K562 (cell line): ENCODE measurements at regions not wholly inside any gene's neighbourhood (a gene's known extent, or its start where the extent isn't known, plus 50 kb on each side); places are given as distances from the start of the nearest gene placed in this dataset.

ENCODE experiments used
- ATAC-seq: fragments of 200-7000 bp; cut with Tn5 transposase; 3 replicates; pipeline ENCODE4 v1.9.1; 2020; ENCODE audit warnings: moderate library complexity
- BruUV-seq: library from RNA; stranded (reverse); fragments of 400-500 nt; replicated peaks from 2 replicates; lab custom pipeline; 2021; lab: Mats Ljungman, UMichigan
- CTCF ChIA-PET: fragments of 300-600 bp; formaldehyde crosslinking; extraction: SDS; loops from one replicate; lab custom pipeline; 2021; ENCODE audit warnings: low intra/inter-chr PET ratio; lab: Yijun Ruan, JAX
- POLR2A ChIA-PET: fragments of 300-600, 350-650 bp; sonication (Branson Sonifier 250); formaldehyde crosslinking; extraction: SDS; loops from one replicate; lab custom pipeline; 2021; ENCODE audit warnings: antibody characterized with exemption, inconsistent platforms; lab: Yijun Ruan, JAX
- DNase-seq, 4 experiments: peaks; one replicate each; pipeline versions ENCODE4 v3.0.0 to v3.0.0-alpha.2; 2011 to 2018; ENCODE audit warnings: low spot score in 3 of 4, mixed read lengths in 3 of 4; ENCODE audit errors: extremely low read depth in 1 of 4
- FAIRE-seq: peaks from 2 replicates; lab custom pipeline; 2011; peaks lifted over from hg19 to GRCh38; lab: Jason Lieb, UNC
- H2AFZ ChIP-seq: 2 replicates; pipeline ENCODE4 v1.6.0; 2011; ENCODE audit warnings: low read depth, low read length, control low read depth, inconsistent platforms
- H3K27ac ChIP-seq: fragments of 200-600 bp; 3 replicates; pipeline ENCODE4 v1.8.0; 2011; ENCODE audit warnings: low read depth, mild to moderate bottlenecking, control low read depth, inconsistent platforms, low read length, moderate library complexity, mixed read lengths; ENCODE audit errors: extremely low read depth
- H3K27me3 ChIP-seq, 2 experiments: fragments of 300-600 bp in 1 of 2; 2 replicates in 1 of 2; 3 replicates in 1 of 2; pipeline versions ENCODE4 v1.6.0 to v1.8.0; 2011; ENCODE audit warnings: inconsistent platforms in 2 of 2, low read length in 2 of 2, mild to moderate bottlenecking in 1 of 2, mixed read lengths in 1 of 2, moderate library complexity in 1 of 2; ENCODE audit not compliant: control insufficient read depth in 2 of 2, insufficient read depth in 2 of 2
- H3K36me3 ChIP-seq: fragments of 300-600 bp; 3 replicates; pipeline ENCODE4 v1.8.0; 2011; ENCODE audit warnings: mild to moderate bottlenecking, low read length, inconsistent platforms; ENCODE audit not compliant: control insufficient read depth, insufficient read depth
- H3K4me1 ChIP-seq, 2 experiments: fragments of 200-600 bp in 1 of 2; replicated peaks in 1 of 2; 2 replicates in 1 of 2; 3 replicates in 1 of 2; pipeline versions ENCODE4 v1.5.1 to v1.8.0; 2011; ENCODE audit warnings: inconsistent platforms in 2 of 2, low read length in 2 of 2, mild to moderate bottlenecking in 1 of 2, mixed read lengths in 1 of 2, moderate library complexity in 1 of 2; ENCODE audit not compliant: control insufficient read depth in 2 of 2, insufficient read depth in 2 of 2
- H3K4me2 ChIP-seq: 2 replicates; pipeline ENCODE4 v1.6.1; 2011; ENCODE audit warnings: low read length, control low read depth, inconsistent platforms, mixed read lengths; ENCODE audit not compliant: insufficient read depth
- H3K4me3 ChIP-seq: fragments of 200-600 bp; sonication (generic), shearing (Covaris generic); 2 replicates; pipeline ENCODE4 v1.5.1; 2016; ENCODE audit warnings: control low read depth, inconsistent platforms
- H3K79me2 ChIP-seq: fragments of 200-600 bp; 3 replicates; pipeline ENCODE4 v1.8.0; 2011; ENCODE audit warnings: low read length, inconsistent platforms; ENCODE audit not compliant: control insufficient read depth, insufficient read depth
- H3K9ac ChIP-seq, 2 experiments: 2 replicates each; pipeline versions ENCODE4 v1.6.0 to v1.6.1; 2011; ENCODE audit warnings: low read depth in 2 of 2, low read length in 2 of 2, control low read depth in 1 of 2, inconsistent platforms in 1 of 2, mild to moderate bottlenecking in 1 of 2, mixed read lengths in 1 of 2; ENCODE audit not compliant: insufficient read depth in 1 of 2
- H3K9me1 ChIP-seq: one replicate; pipeline ENCODE4 v1.6.0; 2011; ENCODE audit warnings: inconsistent platforms, mild to moderate bottlenecking, low read length, moderate library complexity; ENCODE audit not compliant: control insufficient read depth, insufficient read depth
- H3K9me3 ChIP-seq: replicated peaks from 2 replicates; pipeline ENCODE4 v1.5.1; 2011; ENCODE audit warnings: low read depth, low read length, inconsistent platforms; ENCODE audit not compliant: control insufficient read depth, insufficient read depth
- H4K20me1 ChIP-seq: replicated peaks from 2 replicates; pipeline ENCODE4 v1.6.1; 2011; ENCODE audit warnings: low read length, inconsistent platforms, mixed read lengths; ENCODE audit not compliant: control insufficient read depth, insufficient read depth
- BRCA1 ChIP-seq, 2 experiments: fragments of 450-650 bp in 1 of 2; sonication (generic) in 1 of 2; formaldehyde crosslinking in 1 of 2; IDR thresholded peaks; 2 replicates each; pipeline versions ENCODE4 v1.5.0 to v1.6.1; 2017 to 2020; ENCODE audit warnings: mild to moderate bottlenecking in 1 of 2, missing genetic modification reagents in 1 of 2
- MAFF ChIP-seq: IDR thresholded peaks from 2 replicates; pipeline ENCODE4 v1.6.1; 2012; ENCODE audit warnings: low read length, improper control_type of control experiment
- MAFG ChIP-seq: fragments of 450-650 bp; conservative IDR thresholded peaks from 2 replicates; pipeline ENCODE4 v1.6.1; 2016; ENCODE audit warnings: missing genetic modification characterization, missing compliant biosample characterization
- RBM34 ChIP-seq: fragments of 200-400 bp; formaldehyde crosslinking; IDR thresholded peaks from 2 replicates; pipeline ENCODE4 v1.6.1; 2018; ENCODE audit warnings: low read length, borderline replicate concordance; ENCODE audit not compliant: insufficient read depth
- U2AF2 ChIP-seq: fragments of 200-400 bp; formaldehyde crosslinking; optimal IDR thresholded peaks from 2 replicates; pipeline ENCODE3; 2017; ENCODE audit warnings: low read depth, mild to moderate bottlenecking, low read length
- ZBTB40 ChIP-seq, 2 experiments: fragments of 450-650 bp in 1 of 2; sonication (generic) in 1 of 2; formaldehyde crosslinking in 1 of 2; IDR thresholded peaks; 2 replicates each; pipeline versions ENCODE4 v1.7.1 to v1.9.0; 2016 to 2022; ENCODE audit warnings: inconsistent platforms in 1 of 2, mild to moderate bottlenecking in 1 of 2, missing genetic modification reagents in 1 of 2
- ZNF121 ChIP-seq: sonication (generic); formaldehyde crosslinking; conservative IDR thresholded peaks from 2 replicates; pipeline ENCODE4 v1.8.0; 2022; ENCODE audit warnings: missing genetic modification reagents
- ZNF316 ChIP-seq: fragments of 450-650 bp; IDR thresholded peaks from 2 replicates; pipeline ENCODE4 v1.6.1; 2016
- WGBS: fragments of 100-300 bp; shearing (Covaris generic); methylation state at CpG from one replicate; pipeline ENCODE4 v1.1.6; 2016; ENCODE audit warnings: low coverage, mixed read lengths; ENCODE audit not compliant: insufficient coverage; ENCODE audit errors: missing lambda C conversion rate; 5-methylcytosine and 5-hydroxymethylcytosine counted together
- in situ Hi-C: fragments of 300-500 bp; cut with MboI; formaldehyde crosslinking; loops from 4 replicates; pipeline ENCODE4 v1.15.0; 2018; ENCODE audit warnings: inconsistent platforms, mixed read lengths
- intact Hi-C: fragments of 100-400 bp; cut with micrococcal nuclease; formaldehyde crosslinking; loops from 2 replicates; pipeline ENCODE4 v1.14.2; 2022

DNA sequence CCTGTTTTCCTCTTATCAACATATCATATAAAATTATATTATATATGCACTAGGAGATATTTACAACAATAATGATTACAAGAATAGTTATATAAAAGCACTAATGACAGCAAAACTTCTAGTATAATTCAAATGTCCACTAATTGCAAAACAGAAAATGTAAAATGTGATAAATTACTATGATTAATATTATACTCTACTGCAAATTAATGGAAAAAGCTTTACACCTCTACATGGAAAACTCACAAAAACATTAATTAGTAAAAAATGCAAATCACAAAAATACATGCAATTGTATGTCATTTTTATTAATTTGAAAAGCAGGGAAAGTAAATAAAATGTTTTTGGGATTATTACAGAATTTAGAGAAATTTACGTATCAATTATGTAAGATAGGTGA is 681.0 kb upstream of the PCDH20 start:
- Histone ChIP-seq H3K9me3 (no peaks in the 10 kb centered on the region), H3K4me2 (no peak overlapping the region), H3K27me3 (no peaks in the 10 kb centered on the region), H3K4me3 (no peak overlapping the region), H3K27ac (no peak overlapping the region), H3K9ac (no peak overlapping the region), H3K79me2 (no peaks in the 10 kb centered on the region), H4K20me1 (no peaks in the 10 kb centered on the region), H3K36me3 (no peaks in the 10 kb centered on the region), H2AFZ (no peak overlapping the region), H3K4me1 (no peaks in the 10 kb centered on the region), H3K9me1 (no peaks in the 10 kb centered on the region)
- ChIA-PET POLR2A (no interaction called here), CTCF (no interaction called here)
- FAIRE-seq, result no peak
- WGBS, result 0% methylated on average over 1 of the region's 1 CpG
- TF ChIP-seq U2AF2 (no peak), BRCA1 (IDR thresholded peaks at IDR 0.05) (peak; percentile 91; the same call in 1 of the 2 replicates), BRCA1 (CRISPR knock-in tag; IDR thresholded peaks at IDR 0.05) (no peak), RBM34 (no peak)
- no TSS peak for BruUV-seq
- DNase-seq, result no peak
- intact Hi-C loops, result no loop called here
- no peak for ATAC-seq
- in situ Hi-C loops, result no loop called here

DNA sequence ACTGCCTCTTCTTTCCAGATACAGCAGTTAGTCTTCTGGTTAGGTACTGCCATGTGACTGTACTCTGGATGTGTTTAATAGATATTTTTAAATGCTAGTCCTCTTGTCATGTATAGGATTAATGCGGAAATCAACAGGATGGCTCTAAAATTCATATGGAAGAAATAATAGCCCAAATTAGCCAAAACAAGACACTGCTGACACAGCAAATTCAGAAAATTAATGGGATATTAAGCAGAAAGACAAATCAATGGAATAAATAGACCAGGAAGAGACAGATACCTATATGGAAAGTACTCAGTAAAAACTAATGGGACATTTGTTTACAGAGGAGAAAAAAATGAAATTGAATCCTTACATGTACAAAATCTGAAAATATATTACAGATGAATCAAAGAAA is 679.3 kb upstream of the PCDH20 start:
- no peak for DNase-seq
- Histone ChIP-seq H3K9me1 (no peaks in the 10 kb centered on the region), H3K4me1 (no peaks in the 10 kb centered on the region), H4K20me1 (no peaks in the 10 kb centered on the region), H3K36me3 (no peaks in the 10 kb centered on the region), H3K27ac (no peak overlapping the region), H3K4me2 (no peak overlapping the region), H3K9me3 (no peaks in the 10 kb centered on the region), H3K27me3 (no peaks in the 10 kb centered on the region), H3K4me3 (no peak overlapping the region), H3K9ac (no peak overlapping the region), H2AFZ (no peak overlapping the region), H3K79me2 (no peaks in the 10 kb centered on the region)
- CTCF ChIA-PET, result no interaction called here
- in situ Hi-C loops (no loop called here), intact Hi-C loops (no loop called here)
- no peak for ATAC-seq
- POLR2A ChIA-PET, result no interaction called here
- 0% methylated on average over 1 of the region's 1 CpG for WGBS
- no peak for FAIRE-seq
- no TSS peak for BruUV-seq
- TF ChIP-seq ZBTB40 (IDR thresholded peaks at IDR 0.05), result no peak
- TF ChIP-seq ZBTB40 (CRISPR knock-in tag; IDR thresholded peaks at IDR 0.05), result no peak
- peak; percentile 59 for TF ChIP-seq MAFF
- TF ChIP-seq ZNF316, result peak; percentile 48
- TF ChIP-seq MAFG, result peak; percentile 61
- no peak for TF ChIP-seq ZNF121 (CRISPR knock-in tag)
